Stimulated activated CD4-positive, alpha-beta T cell treated with anti-CD3 and anti-CD28 coated beads, Interleukin-1b, Interleukin-23, amount 100 ng/mL, for 24 hours (primary cell): ENCODE measurements at regions not wholly inside any gene's neighbourhood (a gene's known extent, or its start where the extent isn't known, plus 50 kb on each side); places are given as distances from the start of the nearest gene placed in this dataset.
"Not testable (repeated sequence)": the region's sequence is repeated elsewhere in the genome, so short reads cannot be mapped to it uniquely, and the experiment has no call there.

Experiments
- DNase-seq, 4 experiments: peaks; one replicate each; pipeline ENCODE4 v3.0.0-alpha.2; 2020; ENCODE audit warnings: low read depth in 4 of 4, low spot score in 1 of 4

GRCh38 chr12:125968413-125968812 lies 903.2 kb downstream of the AACS start:
- no peak for DNase-seq

GRCh38 chr12:125971981-125972380 lies 906.7 kb downstream of the AACS start:
- DNase-seq, result no peak

GRCh38 chr12:125978286-125978685 lies 913.1 kb downstream of the AACS start:
- DNase-seq, result no peak

- DNase-seq, result no peak
Observed at GRCh38 chr12:125981610-125982253, 916.5 kb downstream of the AACS start.

- no peak for DNase-seq
Observed at GRCh38 chr12:125983094-125983783, 918.0 kb downstream of the AACS start.

GRCh38 chr12:125983784-125984500 lies 918.7 kb downstream of the AACS start:
- DNase-seq, result no peak

- DNase-seq, result no peak
Observed at GRCh38 chr12:125988545-125988944, 923.3 kb downstream of the AACS start.

GRCh38 chr12:125989696-125990095 lies 924.5 kb downstream of the AACS start:
- DNase-seq, result no peak

- no peak for DNase-seq
Observed at GRCh38 chr12:125996443-125996842, 931.2 kb downstream of the AACS start.

- no peak for DNase-seq
Observed at GRCh38 chr12:125999628-126000027, 934.4 kb downstream of the AACS start.

GRCh38 chr12:126019385-126019784 lies 954.1 kb downstream of the AACS start:
- DNase-seq, result no peak

GRCh38 chr12:126021675-126022074 lies 956.4 kb downstream of the AACS start:
- DNase-seq, result no peak

GRCh38 chr12:126027825-126028224 lies 962.6 kb downstream of the AACS start:
- no peak for DNase-seq

- no peak for DNase-seq
Observed at GRCh38 chr12:126030573-126030972, 965.3 kb downstream of the AACS start.

- DNase-seq, result no peak
Observed at GRCh38 chr12:126033751-126034150, 968.5 kb downstream of the AACS start.

- DNase-seq, result no peak
Observed at GRCh38 chr12:126036348-126036747, 971.1 kb downstream of the AACS start.

- no peak for DNase-seq
Observed at GRCh38 chr12:126038434-126038833, 973.2 kb downstream of the AACS start.

- DNase-seq, result no peak
Observed at GRCh38 chr12:126040307-126040706, 975.1 kb downstream of the AACS start.

GRCh38 chr12:126042286-126042685 lies 977.1 kb downstream of the AACS start:
- no peak for DNase-seq

- not testable (repeated sequence) for DNase-seq
Observed at GRCh38 chr12:126049501-126049900, 984.3 kb downstream of the AACS start.

GRCh38 chr12:126051611-126052107 lies 986.4 kb downstream of the AACS start:
- no peak for DNase-seq

- no peak for DNase-seq
Observed at GRCh38 chr12:126055521-126055920, 990.3 kb downstream of the AACS start.
